Activated CD4-positive, alpha-beta T cell treated with anti-CD3 and anti-CD28 coated beads, Interleukin-2, amount 50 U/mL, for 24 hours (primary cell): ENCODE measurements at regions not wholly inside any gene's neighbourhood (a gene's known extent, or its start where the extent isn't known, plus 50 kb on each side); places are given as distances from the start of the nearest gene placed in this dataset.

Source experiments
- DNase-seq, 2 donors: peaks; one replicate each; pipeline ENCODE4 v3.0.0-alpha.2; 2020; ENCODE audit warnings: low read depth in 1 of 2, low spot score in 1 of 2

- DNase-seq: no peak
These were observed 461.5 kb downstream of the IRS1 start for GRCh38 chr2:226337941-226338600.

GRCh38 chr2:226336283-226336682, 463.3 kb downstream of the IRS1 start:
- no peak for DNase-seq

- DNase-seq: no peak
These were observed 464.5 kb downstream of the IRS1 start for GRCh38 chr2:226334981-226335720.

- DNase-seq: no peak
These were observed 466.2 kb downstream of the IRS1 start for GRCh38 chr2:226333388-226333787.

GRCh38 chr2:226330206-226330605, 469.4 kb downstream of the IRS1 start:
- no peak for DNase-seq

GRCh38 chr2:226329180-226329579, 470.4 kb downstream of the IRS1 start:
- no peak for DNase-seq

- no peak for DNase-seq
These were observed 471.8 kb downstream of the IRS1 start for GRCh38 chr2:226327830-226328229.

GRCh38 chr2:226325526-226325925, 474.1 kb downstream of the IRS1 start:
- no peak for DNase-seq

- no peak for DNase-seq
These were observed 479.3 kb downstream of the IRS1 start for GRCh38 chr2:226320076-226320948.

GRCh38 chr2:226317970-226318369, 481.6 kb downstream of the IRS1 start:
- no peak for DNase-seq

- no peak for DNase-seq
These were observed 486.6 kb downstream of the IRS1 start for GRCh38 chr2:226313060-226313459.

GRCh38 chr2:226312155-226312554, 487.5 kb downstream of the IRS1 start:
- DNase-seq: no peak

- no peak for DNase-seq
These were observed 489.5 kb downstream of the IRS1 start for GRCh38 chr2:226310146-226310545.

- DNase-seq: no peak
These were observed 490.6 kb downstream of the IRS1 start for GRCh38 chr2:226308986-226309385.

GRCh38 chr2:226308323-226308680, 491.3 kb downstream of the IRS1 start:
- no peak for DNase-seq

- DNase-seq: no peak
These were observed 491.9 kb downstream of the IRS1 start for GRCh38 chr2:226307487-226308322.

- DNase-seq: no peak
These were observed 492.7 kb downstream of the IRS1 start for GRCh38 chr2:226306969-226307368.

GRCh38 chr2:226304308-226304707, 495.3 kb downstream of the IRS1 start:
- DNase-seq: no peak

- DNase-seq: no peak
These were observed 495.9 kb downstream of the IRS1 start for GRCh38 chr2:226303707-226304106.

- no peak for DNase-seq
These were observed 499.3 kb downstream of the IRS1 start for GRCh38 chr2:226300196-226300886.
